ENCODE measurements at regions not wholly inside any gene's neighbourhood (a gene's known extent, or its start where the extent isn't known, plus 50 kb on each side); places are given as distances from the start of the nearest gene placed in this dataset.

DNA sequence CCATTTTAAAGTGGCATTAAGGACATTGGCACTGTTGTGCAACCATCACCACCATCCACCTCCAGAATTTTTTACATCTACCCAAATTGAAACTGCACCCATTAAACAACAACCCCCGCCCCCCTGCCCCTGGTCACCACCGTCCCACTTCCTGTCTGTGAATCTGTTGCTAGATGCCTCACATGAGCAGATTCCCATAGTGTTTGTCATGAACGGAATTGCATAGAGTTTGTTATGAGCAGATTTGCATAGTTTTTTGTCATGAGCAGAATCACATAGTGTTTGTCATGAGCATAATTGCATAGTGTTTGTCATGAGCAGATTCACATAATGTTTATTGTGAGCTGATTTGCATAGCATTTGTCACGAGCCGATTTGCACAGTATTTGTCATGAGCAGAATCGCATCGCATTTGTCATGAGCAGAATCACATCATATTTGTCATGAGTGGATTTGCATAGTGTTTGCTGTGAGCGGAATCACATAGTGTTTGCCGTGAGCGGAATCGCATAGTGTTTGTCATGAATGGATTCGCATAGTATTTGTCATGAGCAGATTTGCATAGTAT lies 54.0 kb upstream of the GTF3A start:
- DNase-seq (ENCODE audit: low read depth): no peak

DNA sequence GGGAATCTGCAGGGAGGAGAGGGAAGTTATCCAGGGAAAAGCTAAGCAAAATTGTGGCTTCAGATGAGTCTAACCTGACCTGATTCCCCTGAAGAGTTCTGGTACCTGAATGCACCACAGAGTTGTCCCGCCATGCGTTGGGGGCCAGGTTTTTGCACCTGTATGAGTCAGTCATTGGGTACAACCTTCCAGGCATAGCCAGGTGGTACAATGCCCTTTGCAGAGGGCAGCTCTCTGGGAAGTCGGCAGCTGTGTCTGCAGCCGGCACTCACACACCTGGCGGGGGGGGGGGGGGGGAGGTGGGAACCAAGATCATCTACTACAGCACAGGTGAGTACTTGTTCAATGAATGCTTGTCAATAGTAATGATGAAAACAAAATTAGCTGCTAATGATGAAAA lies 52.5 kb upstream of the GTF3A start:
- no peak for DNase-seq (ENCODE audit: low read depth)

DNA sequence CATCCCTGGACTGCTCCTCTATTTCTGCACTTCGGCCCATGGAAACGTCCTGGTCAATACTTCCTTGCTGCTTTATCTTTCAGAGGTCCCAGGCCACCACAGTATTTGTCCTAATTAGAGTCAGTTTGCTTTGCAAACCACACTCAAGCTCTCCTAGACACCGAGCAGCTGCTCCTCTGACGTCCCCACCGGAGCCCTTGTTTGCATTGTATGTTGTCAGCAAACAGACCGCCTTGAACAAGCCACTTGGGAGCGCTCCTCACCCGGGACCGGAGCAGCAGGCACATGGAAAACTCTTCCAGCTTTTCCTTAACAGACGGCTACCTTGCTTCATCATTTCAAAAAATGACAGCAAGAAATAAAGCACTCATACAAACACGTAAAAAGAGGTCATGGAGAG lies 51.5 kb upstream of the GTF3A start:
- no peak for DNase-seq (ENCODE audit: low read depth)

DNA sequence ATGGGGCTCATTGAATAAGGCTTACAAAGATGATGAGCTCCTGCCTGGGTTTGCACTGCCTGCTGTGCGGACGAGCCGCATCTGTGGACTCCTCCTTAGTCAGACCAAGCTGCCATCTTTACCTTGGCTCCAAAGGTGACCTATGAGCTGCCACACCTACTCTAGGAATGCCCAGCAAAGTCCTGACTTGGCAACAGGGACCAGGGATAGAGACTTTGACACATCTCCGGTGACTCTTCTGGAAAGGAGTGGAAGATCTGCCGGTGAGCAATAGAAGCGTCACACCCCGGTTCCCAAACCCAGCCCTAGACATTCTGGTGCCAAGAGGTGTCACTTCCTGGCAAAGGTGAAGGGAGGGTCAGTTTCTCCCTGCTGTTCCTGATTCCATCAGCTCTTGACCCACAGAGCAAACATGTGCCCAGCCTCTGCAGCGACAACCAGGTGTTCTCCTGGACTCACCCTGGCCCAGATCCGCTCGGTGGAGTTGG lies 50.2 kb upstream of the GTF3A start:
- no peak for DNase-seq (ENCODE audit: low read depth)
